HG03095 (cell line): ENCODE measurements at regions not wholly inside any gene's neighbourhood (a gene's known extent, or its start where the extent isn't known, plus 50 kb on each side); places are given as distances from the start of the nearest gene placed in this dataset.

Experiments
- ATAC-seq: cut with Tn5 transposase; IDR thresholded peaks from one replicate; pipeline ENCODE4 v1.9.1; 2021; ENCODE audit warnings: moderate library complexity; ENCODE audit not compliant: unreplicated experiment

DNA sequence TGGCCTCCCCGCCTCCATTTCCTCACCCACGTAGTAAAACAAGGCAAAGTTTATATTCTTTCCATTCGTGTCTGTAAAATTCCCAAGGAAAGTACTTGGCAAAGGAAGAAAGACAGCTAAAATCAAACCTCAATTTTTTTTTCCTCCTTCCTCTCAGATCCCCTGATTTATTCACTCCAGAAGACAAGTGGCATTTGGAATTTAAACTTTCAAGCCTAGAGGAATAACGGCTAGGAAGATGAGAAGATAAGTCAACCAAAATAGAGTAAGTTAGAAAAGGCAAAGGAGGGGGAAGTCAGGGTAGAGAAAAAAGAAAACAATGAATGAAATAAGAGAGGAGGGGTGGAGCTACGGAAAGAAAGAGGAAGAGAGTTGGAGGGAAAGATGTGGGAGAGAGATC, 198.9 kb upstream of the PIK3C3 start:
- ATAC-seq = no peak

DNA sequence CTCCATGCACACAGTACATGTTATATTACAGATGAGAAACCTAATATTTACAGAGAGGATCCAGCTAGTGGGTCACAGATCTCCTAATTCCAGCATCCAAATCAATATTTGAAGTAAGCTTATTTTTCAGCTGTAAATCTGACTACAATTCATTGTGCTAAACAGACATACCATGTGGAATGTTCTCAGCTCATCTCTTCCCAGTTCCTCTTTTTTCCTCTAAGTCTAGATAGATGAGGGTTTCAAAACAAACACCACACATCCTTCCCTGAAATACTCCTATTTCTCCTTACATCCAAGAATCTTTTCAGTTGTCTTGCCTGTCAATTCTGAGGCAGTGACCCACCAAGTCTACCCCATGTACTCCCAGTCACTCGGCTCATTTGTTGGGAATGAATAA, 200.7 kb upstream of the PIK3C3 start:
- ATAC-seq = no peak

DNA sequence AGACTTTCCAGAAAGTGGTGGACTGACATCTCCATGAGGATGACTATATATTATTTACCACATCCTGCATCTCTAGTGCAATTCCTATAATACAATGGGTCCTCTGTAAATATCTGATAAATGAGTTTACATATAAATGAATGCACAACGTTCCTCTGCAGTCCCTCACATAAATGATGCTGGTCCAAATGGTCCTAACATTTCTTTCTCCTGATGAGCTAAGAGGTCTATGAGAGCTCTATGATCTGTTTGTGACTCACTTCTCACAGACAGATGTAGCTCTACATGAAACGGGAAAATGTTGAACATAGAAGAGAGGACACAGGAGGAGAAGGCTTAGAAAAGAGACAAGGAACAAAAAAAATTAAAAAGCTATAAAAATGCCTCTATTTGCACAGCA, 201.2 kb upstream of the PIK3C3 start:
- ATAC-seq = no peak

DNA sequence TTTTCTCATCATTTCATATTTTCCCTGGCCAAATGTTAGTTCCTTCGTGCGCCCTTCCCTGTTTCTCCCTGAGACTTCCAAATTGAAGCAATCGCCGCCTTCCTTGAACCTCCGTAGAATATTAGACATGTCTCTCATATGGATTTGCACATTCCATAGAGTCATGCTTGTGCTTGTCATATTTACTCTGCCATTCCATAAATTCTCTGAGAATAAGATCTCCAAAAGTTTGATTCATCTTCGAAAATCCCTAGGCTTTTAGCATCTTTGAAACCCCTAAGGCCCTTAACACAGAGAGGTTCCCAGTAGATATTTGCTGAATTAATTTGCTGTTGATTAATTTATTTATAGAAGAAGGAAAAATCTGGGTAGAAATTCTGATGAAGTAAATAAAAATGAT, 202.2 kb upstream of the PIK3C3 start:
- no peak for ATAC-seq

DNA sequence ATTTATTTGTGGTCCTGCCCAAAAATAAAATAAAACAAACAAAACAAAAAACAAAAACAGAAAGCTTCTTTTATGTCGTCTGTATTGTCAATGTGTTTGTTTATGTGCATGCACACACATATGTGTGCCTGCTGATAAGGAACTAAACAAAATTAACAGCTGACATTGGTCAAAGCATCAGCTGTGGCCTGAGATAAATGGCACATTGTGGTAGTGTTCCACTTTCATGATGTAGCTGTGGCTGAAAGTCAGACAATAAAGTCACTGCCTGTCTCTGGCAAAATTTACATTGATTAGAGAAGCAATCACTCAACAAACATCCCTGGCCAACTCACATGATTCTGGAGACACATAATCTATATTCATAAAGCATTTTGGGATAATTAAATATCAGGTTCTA, 203.4 kb upstream of the PIK3C3 start:
- no peak for ATAC-seq

DNA sequence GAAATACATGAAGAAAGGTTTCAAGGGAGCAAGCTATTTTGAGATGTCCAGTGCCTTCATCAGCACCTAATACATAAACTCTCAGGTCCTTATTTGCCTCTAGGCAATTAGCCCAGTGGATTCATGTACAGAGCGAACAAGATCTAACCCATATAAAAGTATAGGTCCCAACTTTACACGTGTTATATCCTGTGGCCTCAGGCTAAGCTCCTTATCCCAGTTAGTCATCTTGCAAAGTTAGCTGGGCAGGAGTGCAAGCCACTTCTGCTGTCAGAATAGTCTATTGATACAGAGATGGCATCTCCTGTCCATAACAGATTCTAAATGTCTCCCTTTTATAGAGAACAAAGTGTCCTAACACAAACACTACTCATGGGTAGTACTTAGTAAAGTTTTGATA, 203.9 kb upstream of the PIK3C3 start:
- no peak for ATAC-seq

DNA sequence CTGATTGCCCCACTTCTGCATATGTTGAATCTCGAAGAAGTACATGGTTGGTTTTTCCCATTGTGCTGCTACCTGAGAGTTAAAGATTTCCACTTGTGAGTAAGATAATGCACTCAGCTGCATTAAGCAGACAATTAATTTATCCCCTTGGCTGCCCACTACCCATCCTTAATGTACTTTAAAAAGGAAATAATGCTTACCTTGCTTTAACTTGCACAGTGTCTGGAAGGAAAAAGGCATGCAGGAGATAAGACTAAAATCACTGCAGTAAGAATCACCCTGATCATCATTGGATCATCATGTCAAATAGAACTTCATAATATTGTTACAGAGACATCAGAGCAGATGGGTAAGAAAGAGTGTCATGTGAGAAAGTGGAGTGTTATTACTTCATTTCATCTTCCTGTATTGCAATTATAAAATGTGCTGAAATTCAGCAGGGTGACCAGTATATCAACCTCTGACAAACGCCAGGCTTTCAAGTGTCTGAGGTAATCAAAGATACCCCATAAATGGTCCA, 207.3 kb upstream of the PIK3C3 start:
- ATAC-seq = no peak

DNA sequence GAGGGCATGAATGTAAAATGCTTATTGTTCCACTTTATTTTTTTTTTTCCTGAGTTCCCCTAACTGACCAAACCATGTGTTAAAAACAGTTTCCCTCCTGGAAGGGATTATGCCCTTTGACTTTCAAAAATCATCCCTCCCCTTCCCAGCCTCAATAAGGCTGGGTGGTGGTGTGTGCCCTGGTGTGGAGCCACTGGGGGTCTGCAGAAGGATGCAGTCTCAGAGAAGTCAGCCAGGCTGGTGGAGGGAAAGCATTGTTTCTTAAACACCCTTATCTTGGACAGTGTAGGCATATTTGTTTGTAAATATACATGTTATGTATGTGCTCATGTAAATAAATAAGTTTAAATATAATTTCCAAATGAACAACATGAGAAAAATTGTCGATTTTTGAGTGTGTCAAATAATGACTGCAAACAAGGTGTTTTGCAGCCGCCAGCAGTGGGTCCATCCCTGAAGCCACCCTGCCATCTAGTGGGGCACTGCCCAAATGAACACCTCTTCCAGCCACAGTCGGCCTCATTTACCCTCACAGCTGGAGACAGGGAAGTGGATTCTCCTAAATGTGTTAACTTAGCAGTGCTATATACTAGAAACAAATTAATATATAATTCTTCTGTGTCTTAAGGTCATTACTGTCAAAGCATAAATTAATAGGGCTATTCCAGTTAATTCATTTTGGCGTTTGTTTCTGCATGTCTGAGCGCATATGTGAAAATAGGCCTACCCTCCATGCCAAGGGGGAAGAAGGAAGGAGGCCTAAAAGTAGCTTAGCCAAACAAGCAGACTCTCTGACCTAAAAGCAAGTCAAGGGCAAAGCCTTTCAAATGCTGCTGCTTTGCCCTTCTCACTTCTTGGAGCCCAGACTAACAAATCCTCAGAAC, 209.6 kb upstream of the PIK3C3 start:
- ATAC-seq = no peak

DNA sequence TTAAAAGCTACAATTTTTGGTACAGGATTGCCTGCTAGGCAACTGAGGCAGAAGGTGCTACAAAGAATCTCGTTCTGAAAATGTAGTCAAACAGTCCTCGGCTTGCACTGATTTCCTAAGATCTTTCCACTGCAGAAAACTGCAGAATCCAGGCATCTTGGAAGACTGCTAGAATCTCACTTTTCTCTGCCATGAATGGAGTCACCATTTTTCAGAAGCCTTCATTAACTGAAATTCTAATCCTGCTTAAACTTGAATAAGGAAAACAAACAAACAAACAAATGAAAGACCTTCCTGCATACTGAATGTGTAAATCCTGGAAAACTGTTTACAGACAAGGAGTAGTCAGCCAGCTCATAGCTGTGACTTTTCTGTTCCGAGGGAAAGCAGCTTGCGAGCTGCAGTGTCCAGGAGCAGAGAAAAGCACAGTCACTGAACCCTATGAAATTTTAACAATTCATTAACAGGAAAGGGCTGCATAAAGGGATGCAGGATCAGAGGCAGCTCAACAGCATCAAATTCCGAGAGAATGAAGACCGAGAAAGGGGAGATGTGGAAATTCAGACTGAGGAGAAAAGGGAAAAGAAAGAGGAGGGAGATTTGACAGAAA, 210.5 kb upstream of the PIK3C3 start:
- ATAC-seq = no peak

DNA sequence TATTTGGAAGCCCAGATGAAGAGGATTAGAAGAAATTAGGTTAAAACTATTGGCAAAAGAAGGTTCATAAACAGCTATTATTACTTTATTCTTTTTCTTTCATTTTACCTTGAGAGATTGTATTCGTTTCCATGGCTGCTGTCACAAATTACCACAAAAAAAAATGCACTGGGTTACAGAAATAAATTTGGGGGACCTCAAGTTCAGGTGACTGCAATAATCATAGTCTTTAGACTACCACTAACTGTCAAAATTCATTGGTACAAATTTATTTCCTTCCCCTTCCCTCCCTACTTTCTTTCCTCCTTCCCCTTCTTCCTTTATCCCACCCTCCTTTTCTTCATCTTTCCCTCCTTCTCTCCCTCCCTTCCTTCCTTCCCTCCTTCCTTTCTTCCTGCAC, 217.8 kb upstream of the PIK3C3 start:
- ATAC-seq = no peak

DNA sequence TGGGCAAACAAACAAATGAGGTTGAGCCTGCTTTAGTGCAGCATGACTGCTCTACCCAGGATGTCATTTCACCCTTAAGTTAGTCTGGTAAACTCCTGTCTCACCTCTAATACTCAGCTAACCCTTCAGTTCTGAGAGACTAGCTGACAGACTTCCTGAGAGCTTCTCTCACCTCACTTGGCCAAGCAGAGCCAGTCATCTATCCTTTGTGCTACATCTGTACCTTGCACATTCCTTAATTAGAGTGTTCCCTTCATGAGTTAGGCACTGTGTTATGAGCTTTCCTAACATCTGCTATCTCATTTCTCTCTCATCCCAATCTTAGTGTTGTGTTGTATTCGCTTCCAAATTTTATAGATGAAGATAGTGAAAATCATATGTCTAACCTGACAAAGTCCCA, 220.1 kb upstream of the PIK3C3 start:
- no peak for ATAC-seq

DNA sequence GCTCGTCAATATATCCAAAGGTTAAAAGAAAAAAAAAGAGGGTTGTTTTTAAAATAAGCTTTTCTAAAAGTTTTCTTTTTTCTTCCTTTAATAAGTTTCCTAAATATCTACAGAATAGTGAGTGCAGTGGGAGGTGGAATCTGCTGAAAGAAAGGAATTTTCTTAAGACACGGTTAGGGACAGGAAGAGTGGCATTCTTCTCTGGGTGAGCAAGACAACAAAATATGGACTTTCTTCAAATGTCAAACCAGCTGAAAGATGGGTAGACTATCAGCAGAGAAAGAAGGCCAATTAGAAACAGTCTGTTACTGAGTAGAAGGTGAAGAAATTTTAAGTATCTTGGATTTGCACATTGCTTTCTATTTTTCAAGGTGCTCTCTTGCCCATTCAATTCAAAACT, 222.7 kb upstream of the PIK3C3 start:
- no peak for ATAC-seq

DNA sequence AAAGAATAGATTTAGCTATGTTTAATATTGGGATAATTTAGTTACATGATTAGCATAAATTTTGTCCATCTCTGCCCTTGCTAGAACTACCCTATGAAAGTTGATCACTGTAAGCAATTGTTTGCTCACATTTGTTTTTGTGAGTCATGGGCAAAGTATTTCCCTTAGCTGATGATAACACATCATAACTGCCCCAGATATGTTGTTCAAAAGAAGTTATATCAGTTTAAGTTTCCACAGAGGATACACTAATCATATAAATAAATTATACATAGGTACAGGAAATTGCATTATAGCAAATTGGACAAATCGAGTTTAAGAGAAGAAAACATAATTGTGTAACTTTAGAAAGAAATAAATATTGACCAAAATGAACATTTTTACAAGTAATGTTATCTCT, 223.2 kb upstream of the PIK3C3 start:
- ATAC-seq = no peak

DNA sequence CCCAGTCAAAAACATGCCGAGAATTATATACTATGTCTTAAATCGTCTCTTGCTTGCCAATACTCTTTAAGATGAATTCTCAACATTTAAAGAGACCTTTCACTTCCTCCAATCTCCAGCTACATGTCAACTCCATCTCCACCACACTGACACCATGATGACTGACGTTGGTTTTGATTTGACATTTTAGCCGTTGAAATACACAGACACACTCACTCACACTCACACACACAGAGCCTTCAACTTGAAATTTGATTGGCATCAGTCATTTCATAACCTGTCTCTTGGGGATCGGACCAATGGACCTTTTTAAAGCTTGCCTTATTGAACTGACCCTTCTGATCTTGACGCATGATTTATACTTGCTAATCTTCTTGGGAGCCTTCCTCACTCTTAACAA, 230.8 kb upstream of the PIK3C3 start:
- ATAC-seq = no peak

DNA sequence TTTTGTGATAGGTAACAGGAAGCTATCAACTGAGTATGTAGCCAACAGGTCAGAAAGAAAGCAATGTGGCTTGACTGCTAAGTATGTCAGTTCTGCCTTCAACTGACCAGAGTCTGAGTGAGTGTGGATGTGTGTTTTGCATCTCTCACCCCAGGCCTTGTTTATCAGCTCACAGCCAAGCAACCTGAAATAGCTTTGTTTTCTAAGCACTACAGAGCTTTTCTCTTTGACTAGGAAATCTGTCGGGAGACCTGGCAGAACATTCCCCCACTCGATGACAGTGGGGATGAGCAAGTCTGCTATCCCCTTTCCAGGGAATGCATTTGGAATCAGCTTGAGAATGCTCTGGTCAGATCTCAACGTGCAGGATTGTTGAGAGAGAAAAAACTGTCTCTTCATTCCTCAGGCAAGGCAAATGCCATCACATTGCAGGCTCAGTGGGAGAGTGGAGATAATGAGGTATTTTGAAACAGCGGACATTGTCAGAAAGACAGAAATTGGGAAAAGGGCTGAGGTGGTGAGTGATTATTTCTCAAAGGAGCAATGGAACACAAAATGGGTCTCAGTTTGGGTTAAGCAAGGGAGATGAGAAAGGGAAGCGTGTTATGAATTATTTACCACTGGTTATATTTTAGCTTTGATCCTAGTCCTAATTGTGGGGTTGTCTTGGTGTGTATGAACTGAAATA, 233.8 kb upstream of the PIK3C3 start:
- no peak for ATAC-seq

DNA sequence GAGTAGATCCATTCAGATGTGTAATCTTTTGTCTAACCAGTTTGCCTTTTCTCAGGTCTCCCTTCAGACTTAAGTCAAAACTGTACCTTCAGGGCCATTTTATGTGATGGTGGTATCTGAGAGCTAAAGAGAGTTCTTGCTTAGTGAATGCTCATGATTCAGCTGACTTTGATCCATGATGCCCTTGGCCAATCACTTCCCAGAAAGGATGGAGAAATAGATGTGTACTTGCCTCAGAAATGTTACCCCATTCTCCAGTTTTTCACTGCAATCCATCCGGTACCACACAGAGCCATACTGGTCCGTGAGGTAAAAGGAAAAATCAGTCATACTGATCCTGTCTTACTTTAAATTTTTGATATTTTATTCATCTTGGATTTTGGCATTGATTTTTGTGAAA, 234.8 kb upstream of the PIK3C3 start:
- no peak for ATAC-seq

DNA sequence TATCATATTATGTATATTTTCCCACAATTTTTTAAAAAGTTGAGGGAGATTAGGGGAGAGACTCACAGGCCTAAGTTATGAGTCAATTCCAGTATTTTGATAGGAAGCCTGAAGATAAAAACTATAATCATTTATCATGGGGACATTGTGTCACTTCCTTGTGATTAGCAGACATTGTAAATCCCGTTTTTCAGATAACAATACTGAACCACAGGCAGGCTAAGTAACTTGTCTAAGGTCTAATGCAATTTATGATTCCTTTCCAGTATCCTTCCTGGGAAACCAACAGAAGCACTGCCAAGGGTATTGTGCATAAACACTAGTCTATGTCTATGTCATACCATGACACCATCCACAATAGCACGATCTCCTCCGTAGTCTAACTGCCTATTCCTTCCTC, 235.2 kb upstream of the PIK3C3 start:
- no peak for ATAC-seq

DNA sequence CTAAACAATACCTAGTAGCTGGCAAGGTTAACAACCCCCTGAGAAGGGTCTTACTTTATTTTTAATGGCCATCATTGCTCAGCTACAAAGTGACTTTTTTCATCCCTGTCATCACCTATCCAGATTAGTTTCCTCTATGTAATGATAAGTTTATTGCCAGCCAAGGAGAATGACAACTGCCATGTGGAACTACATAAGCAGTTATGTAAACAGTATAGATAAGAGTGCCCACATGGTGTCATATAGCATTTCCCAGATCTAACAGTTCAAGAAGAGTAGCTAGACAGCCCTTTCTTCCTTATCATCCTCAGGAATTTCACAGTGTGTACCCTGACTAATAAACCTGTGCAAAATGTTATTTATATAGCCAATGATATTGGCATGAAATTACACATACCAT, 240.2 kb upstream of the PIK3C3 start:
- ATAC-seq = no peak

DNA sequence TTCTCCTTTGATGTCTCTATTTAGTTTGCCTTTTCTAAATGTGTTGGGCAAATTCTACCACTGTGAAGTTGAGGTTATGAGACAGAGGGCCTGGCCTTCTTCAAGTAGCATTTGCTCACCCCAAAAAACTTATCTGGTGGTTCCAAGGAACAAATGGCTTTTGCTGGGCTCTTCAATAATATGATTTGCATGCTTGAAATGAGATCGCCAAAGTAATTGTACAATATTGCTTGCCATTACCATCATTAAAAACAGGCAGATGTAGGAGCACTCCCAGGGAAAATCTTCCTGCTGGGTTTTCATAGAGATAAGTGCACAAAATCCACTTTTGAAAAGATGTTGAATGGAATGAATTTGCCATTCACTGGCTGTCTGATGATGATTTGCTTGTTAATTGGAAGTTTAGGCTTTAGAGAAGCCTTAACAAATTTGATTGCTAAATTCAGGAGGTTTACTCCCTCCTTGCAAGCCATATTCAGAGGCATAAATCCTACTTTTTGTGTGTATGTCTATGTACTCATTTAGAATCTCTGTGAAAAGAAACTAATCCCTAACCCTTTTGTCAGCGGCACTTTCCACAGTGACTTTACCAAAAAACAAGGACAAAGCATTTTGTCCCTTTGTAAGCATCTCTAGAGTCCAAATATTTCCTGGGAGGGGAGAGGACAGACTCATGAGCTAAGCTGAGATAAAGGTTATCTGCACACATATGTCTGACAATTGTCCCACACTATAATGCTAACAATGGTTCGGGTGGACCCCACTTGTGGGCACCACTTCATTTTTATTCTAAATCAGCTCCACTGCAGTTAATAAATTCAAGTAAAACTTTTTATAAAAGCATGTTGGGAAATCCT, 240.8 kb upstream of the PIK3C3 start:
- ATAC-seq = no peak

DNA sequence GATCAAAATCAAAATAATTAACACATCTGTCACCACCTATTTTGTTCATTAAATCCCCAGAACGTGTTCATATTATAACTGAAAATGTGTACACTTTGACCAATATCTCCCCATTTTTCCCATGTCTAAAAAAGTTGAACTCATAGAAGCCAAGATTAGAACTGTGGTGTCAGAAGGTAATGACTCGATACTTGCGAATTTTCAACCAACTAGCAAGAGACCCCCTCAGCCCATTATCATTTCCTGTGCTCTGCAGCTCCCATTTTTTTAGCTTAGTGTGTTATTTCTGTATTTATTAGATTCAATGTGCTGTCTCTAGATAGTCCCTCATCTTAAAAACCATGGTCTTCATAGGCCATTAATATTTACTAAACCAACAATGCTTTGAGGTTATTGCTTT, 248.7 kb upstream of the PIK3C3 start:
- no peak for ATAC-seq
